PC-9 (cell line): ENCODE measurements at regions not wholly inside any gene's neighbourhood (a gene's known extent, or its start where the extent isn't known, plus 50 kb on each side); places are given as distances from the start of the nearest gene placed in this dataset.

ENCODE experiments used
- BruUV-seq: library from RNA; stranded (reverse); fragments of 400-500 nt; replicated peaks from 2 replicates; lab custom pipeline; 2021; lab: Mats Ljungman, UMichigan
- CTCF ChIA-PET: fragments of 300-600 bp; sonication (Branson Sonifier 250); formaldehyde crosslinking; loops from one replicate; lab custom pipeline; 2022; ENCODE audit warnings: antibody characterized with exemption; lab: Charles Lee
- POLR2A ChIA-PET: fragments of 300-600 bp; sonication (Branson Sonifier 250); formaldehyde crosslinking; loops from one replicate; lab custom pipeline; 2022; ENCODE audit warnings: antibody characterized with exemption; ENCODE audit not compliant: unreplicated experiment; lab: Charles Lee
- DNase-seq, 2 experiments: peaks; one replicate each; pipeline versions ENCODE4 v3.0.0 to v3.0.0-alpha.2; 2015 to 2022; ENCODE audit warnings: mixed read lengths in 1 of 2
- H2AFZ ChIP-seq: fragments of 200-600 bp; sonication (generic); 2 replicates; pipeline ENCODE4 v1.8.1; 2017; ENCODE audit warnings: antibody characterized with exemption
- H3F3A ChIP-seq: fragments of 200-600 bp; sonication (generic); 2 replicates; pipeline ENCODE4 v1.8.1; 2017; ENCODE audit warnings: antibody characterized with exemption, mild to moderate bottlenecking, low read depth; ENCODE audit not compliant: insufficient read depth
- H3K27ac ChIP-seq: fragments of 200-600 bp; sonication (generic); 2 replicates; pipeline ENCODE4 v1.6.1; 2016; ENCODE audit warnings: mixed run types
- H3K27me3 ChIP-seq: fragments of 200-600 bp; sonication (generic); 2 replicates; pipeline ENCODE4 v1.6.1; 2016; ENCODE audit warnings: low read depth, mixed run types; ENCODE audit not compliant: insufficient read depth
- H3K36me3 ChIP-seq: fragments of 200-600 bp; sonication (generic); 2 replicates; pipeline ENCODE4 v1.6.1; 2016; ENCODE audit warnings: low read depth, mixed run types
- H3K4me1 ChIP-seq: fragments of 200-600 bp; sonication (generic); replicated peaks from 2 replicates; pipeline ENCODE4 v1.6.1; 2016; ENCODE audit warnings: mixed run types; ENCODE audit not compliant: insufficient read depth
- H3K4me2 ChIP-seq: fragments of 200-600 bp; sonication (generic); 2 replicates; pipeline ENCODE4 v1.6.1; 2017; ENCODE audit warnings: mixed run types
- H3K4me3 ChIP-seq: fragments of 200-600 bp; sonication (generic); 2 replicates; pipeline ENCODE4 v1.6.1; 2016; ENCODE audit warnings: mixed run types
- H3K79me2 ChIP-seq: fragments of 200-600 bp; sonication (generic); 2 replicates; pipeline ENCODE4 v1.6.1; 2017; ENCODE audit warnings: low read depth, mixed run types
- H3K9me2 ChIP-seq: fragments of 200-600 bp; sonication (generic); 2 replicates; pipeline ENCODE4 v1.8.1; 2017; ENCODE audit warnings: mild to moderate bottlenecking; ENCODE audit not compliant: insufficient read depth
- H3K9me3 ChIP-seq: fragments of 200-600 bp; sonication (generic); 2 replicates; pipeline ENCODE4 v1.8.1; 2016; ENCODE audit warnings: low read depth; ENCODE audit not compliant: insufficient read depth
- H4K20me1 ChIP-seq: fragments of 200-600 bp; sonication (generic); 2 replicates; pipeline ENCODE4 v1.8.1; 2017; ENCODE audit not compliant: insufficient read depth
- EZH2 ChIP-seq: fragments of 200-600 bp; sonication (generic); IDR thresholded peaks from 2 replicates; pipeline ENCODE4 v1.8.0; 2017; ENCODE audit warnings: antibody characterized with exemption, low read depth
- intact Hi-C: fragments of 100-400 bp; cut with micrococcal nuclease; formaldehyde crosslinking; loops from one replicate; pipeline ENCODE4 v1.10.0; 2022; ENCODE audit not compliant: unreplicated experiment
- TF ChIP-seq, protein P1 (sequence below): fragments of 200-600 bp; sonication (generic); conservative IDR thresholded peaks from 2 replicates; pipeline ENCODE4 v1.6.1; 2017; ENCODE audit warnings: mixed run types, antibody characterized with exemption, mild to moderate bottlenecking, moderate library complexity

DNA sequence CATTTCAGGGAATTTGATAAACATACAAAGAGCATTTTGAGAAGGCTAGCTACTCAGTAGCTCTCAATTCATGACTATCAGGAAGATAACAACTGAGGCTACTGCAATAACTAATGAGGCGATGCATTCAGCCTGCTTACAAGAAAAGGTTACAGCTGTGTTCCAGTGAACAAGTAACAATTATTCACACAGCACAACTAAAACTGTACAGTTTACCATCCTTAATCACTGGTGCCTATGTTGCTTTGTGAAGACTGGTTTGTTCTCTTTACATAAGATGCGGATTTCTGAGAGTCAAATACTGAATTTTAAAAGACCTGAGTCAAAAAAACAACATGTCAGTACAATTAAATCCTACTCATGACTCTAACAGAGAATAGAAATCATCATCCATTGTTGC is 526.3 kb downstream of the OTOL1 start:
- H3K36me3 ChIP-seq: no peaks in the 10 kb centered on the region
- intact Hi-C loops: no loop called here
- H2AFZ ChIP-seq: no peak overlapping the region
- no peak overlapping the region for H3K4me2 ChIP-seq
- TF ChIP-seq, protein P1, sequence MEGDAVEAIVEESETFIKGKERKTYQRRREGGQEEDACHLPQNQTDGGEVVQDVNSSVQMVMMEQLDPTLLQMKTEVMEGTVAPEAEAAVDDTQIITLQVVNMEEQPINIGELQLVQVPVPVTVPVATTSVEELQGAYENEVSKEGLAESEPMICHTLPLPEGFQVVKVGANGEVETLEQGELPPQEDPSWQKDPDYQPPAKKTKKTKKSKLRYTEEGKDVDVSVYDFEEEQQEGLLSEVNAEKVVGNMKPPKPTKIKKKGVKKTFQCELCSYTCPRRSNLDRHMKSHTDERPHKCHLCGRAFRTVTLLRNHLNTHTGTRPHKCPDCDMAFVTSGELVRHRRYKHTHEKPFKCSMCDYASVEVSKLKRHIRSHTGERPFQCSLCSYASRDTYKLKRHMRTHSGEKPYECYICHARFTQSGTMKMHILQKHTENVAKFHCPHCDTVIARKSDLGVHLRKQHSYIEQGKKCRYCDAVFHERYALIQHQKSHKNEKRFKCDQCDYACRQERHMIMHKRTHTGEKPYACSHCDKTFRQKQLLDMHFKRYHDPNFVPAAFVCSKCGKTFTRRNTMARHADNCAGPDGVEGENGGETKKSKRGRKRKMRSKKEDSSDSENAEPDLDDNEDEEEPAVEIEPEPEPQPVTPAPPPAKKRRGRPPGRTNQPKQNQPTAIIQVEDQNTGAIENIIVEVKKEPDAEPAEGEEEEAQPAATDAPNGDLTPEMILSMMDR: no peak
- no peak for TF ChIP-seq EZH2
- ChIA-PET CTCF (no interaction called here), POLR2A (no interaction called here)
- no peaks in the 10 kb centered on the region for H3K4me1 ChIP-seq
- H3K27ac ChIP-seq: no peak overlapping the region
- H3K4me3 ChIP-seq: no peak overlapping the region
- H3K27me3 ChIP-seq: no peaks in the 10 kb centered on the region
- H3K9me2 ChIP-seq: no peaks in the 10 kb centered on the region
- no peaks in the 10 kb centered on the region for H3K79me2 ChIP-seq
- no peaks in the 10 kb centered on the region for H3K9me3 ChIP-seq
- H3F3A ChIP-seq: no peaks in the 10 kb centered on the region
- no peak for DNase-seq
- no TSS peak for BruUV-seq
- no peaks in the 10 kb centered on the region for H4K20me1 ChIP-seq

DNA sequence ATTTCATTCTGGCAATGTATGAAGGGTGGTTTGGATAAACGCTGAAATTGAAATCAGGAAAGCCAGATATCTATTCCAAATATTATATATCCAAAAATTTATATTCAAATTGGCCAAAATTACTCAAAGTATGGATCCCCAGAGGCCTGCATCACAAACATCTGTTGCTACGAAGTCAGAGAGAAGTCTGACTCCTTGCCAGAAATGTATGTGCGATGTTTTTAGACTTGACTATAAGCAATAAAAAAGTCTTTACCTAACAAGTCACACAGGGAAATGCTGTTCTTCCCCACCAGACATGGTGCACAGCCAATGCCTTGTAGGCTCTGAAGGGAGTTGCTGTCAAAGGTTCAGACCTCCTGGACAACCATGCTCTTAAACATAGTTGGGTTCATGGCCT is 533.1 kb downstream of the OTOL1 start:
- Histone ChIP-seq H3K36me3 (no peaks in the 10 kb centered on the region), H3K27me3 (no peaks in the 10 kb centered on the region), H3K9me2 (no peaks in the 10 kb centered on the region), H2AFZ (no peak overlapping the region; the same call in 1 of the 2 replicates), H3K9me3 (no peaks in the 10 kb centered on the region), H3K4me3 (no peak overlapping the region), H3F3A (no peaks in the 10 kb centered on the region), H3K27ac (no peak overlapping the region), H3K4me2 (no peak overlapping the region), H3K79me2 (no peaks in the 10 kb centered on the region), H3K4me1 (no peaks in the 10 kb centered on the region), H4K20me1 (no peaks in the 10 kb centered on the region)
- CTCF ChIA-PET: no interaction called here
- TF ChIP-seq, protein P1: no peak
- no peak for TF ChIP-seq EZH2
- intact Hi-C loops: no loop called here
- POLR2A ChIA-PET: no interaction called here
- BruUV-seq: no TSS peak
- DNase-seq: no peak

- Histone ChIP-seq H3K9me2 (0 out of 2 replicates have a peak, but pooled peaks cover 4% of the 10 kb centered on the region), H3K4me3 (no peak overlapping the region), H4K20me1 (no peaks in the 10 kb centered on the region), H2AFZ (no peak overlapping the region), H3K4me1 (no peaks in the 10 kb centered on the region), H3K36me3 (no peaks in the 10 kb centered on the region), H3K27ac (no peak overlapping the region), H3K4me2 (no peak overlapping the region), H3K9me3 (no peaks in the 10 kb centered on the region), H3K27me3 (no peaks in the 10 kb centered on the region), H3F3A (no peaks in the 10 kb centered on the region), H3K79me2 (no peaks in the 10 kb centered on the region)
- ChIA-PET POLR2A (no interaction called here), CTCF (interaction anchor here (0.6 kb wide), 1 partner anchor 22 kb away, joined by 4 read pairs; no protein-coding TSS in a partner anchor)
- TF ChIP-seq EZH2: no peak
- TF ChIP-seq, protein P1: no peak
- DNase-seq: no peak
- no TSS peak for BruUV-seq
- intact Hi-C loops: no loop called here
These were observed 537.8 kb downstream of the OTOL1 start for GRCh38 chr3:162034368-162034767.
